ENCODE measurements at regions not wholly inside any gene's neighbourhood (a gene's known extent, or its start where the extent isn't known, plus 50 kb on each side); places are given as distances from the start of the nearest gene placed in this dataset.

- ATAC-seq: no peak
- intact Hi-C loops (cut with micrococcal nuclease): no loop called here
- CTCF ChIA-PET: no interaction called here
Measured at GRCh38 chr13:56015919-56016318, 1124.8 kb upstream of the PRR20A start.

GRCh38 chr13:56019606-56020005 is 1121.1 kb upstream of the PRR20A start:
- no peak for TF ChIP-seq CTCF (IDR thresholded peaks at IDR 0.05)
- intact Hi-C loops (cut with micrococcal nuclease): no loop called here
- Mint-ChIP-seq H3K36me3 (ENCODE audit: low read depth) (no peaks in the 10 kb centered on the region), H3K27me3 (no peaks in the 10 kb centered on the region), H3K4me3 (no peak overlapping the region), H3K9me3 (peaks cover 19% of the 10 kb centered on the region), H3K4me1 (ENCODE audit: low read depth) (no peaks in the 10 kb centered on the region), H3K27ac (no peak overlapping the region)
- ChIA-PET POLR2A (no interaction called here), CTCF (no interaction called here)
- ATAC-seq: no peak
- DNase-seq: no peak

More at GRCh38 chr13:56015919-56016318, 1124.8 kb upstream of the PRR20A start:
- Mint-ChIP-seq H3K36me3 (ENCODE audit: low read depth) (no peaks in the 10 kb centered on the region), H3K27me3 (no peaks in the 10 kb centered on the region), H3K4me1 (ENCODE audit: low read depth) (no peaks in the 10 kb centered on the region), H3K4me3 (no peak overlapping the region), H3K9me3 (peaks cover 15% of the 10 kb centered on the region), H3K27ac (no peak overlapping the region)
- no peak for TF ChIP-seq CTCF (IDR thresholded peaks at IDR 0.05)
- POLR2A ChIA-PET: no interaction called here
- no peak for DNase-seq

GRCh38 chr13:56020425-56020824 is 1120.3 kb upstream of the PRR20A start:
- no peak for ATAC-seq
- no peak for TF ChIP-seq CTCF (IDR thresholded peaks at IDR 0.05)
- CTCF ChIA-PET: no interaction called here

GRCh38 chr13:56039992-56040391 is 1100.7 kb upstream of the PRR20A start:
- H3K9me3 Mint-ChIP-seq: peaks cover 26% of the 10 kb centered on the region
- no peak overlapping the region for H3K4me3 Mint-ChIP-seq
- ATAC-seq (no peak), DNase-seq (no peak)
- TF ChIP-seq CTCF (IDR thresholded peaks at IDR 0.05): no peak
- CTCF ChIA-PET: no interaction called here
- H3K36me3 Mint-ChIP-seq (ENCODE audit: low read depth): no peaks in the 10 kb centered on the region
- POLR2A ChIA-PET: no interaction called here
- intact Hi-C loops (cut with micrococcal nuclease): no loop called here
- no peaks in the 10 kb centered on the region for H3K27me3 Mint-ChIP-seq
- no peak overlapping the region for H3K27ac Mint-ChIP-seq
- no peaks in the 10 kb centered on the region for H3K4me1 Mint-ChIP-seq (ENCODE audit: low read depth)

More at GRCh38 chr13:56020425-56020824, 1120.3 kb upstream of the PRR20A start:
- POLR2A ChIA-PET: no interaction called here
- H3K27ac Mint-ChIP-seq: no peak overlapping the region
- peaks cover 15% of the 10 kb centered on the region for H3K9me3 Mint-ChIP-seq
- H3K36me3 Mint-ChIP-seq (ENCODE audit: low read depth): no peaks in the 10 kb centered on the region
- intact Hi-C loops (cut with micrococcal nuclease): no loop called here
- H3K4me3 Mint-ChIP-seq: no peak overlapping the region
- DNase-seq: no peak
- H3K4me1 Mint-ChIP-seq (ENCODE audit: low read depth): no peaks in the 10 kb centered on the region
- H3K27me3 Mint-ChIP-seq: no peaks in the 10 kb centered on the region

- ATAC-seq (no peak), DNase-seq (no peak)
- Mint-ChIP-seq H3K27me3 (no peaks in the 10 kb centered on the region), H3K4me3 (no peak overlapping the region), H3K4me1 (ENCODE audit: low read depth) (no peaks in the 10 kb centered on the region), H3K36me3 (ENCODE audit: low read depth) (no peaks in the 10 kb centered on the region), H3K9me3 (peaks cover 5% of the 10 kb centered on the region), H3K27ac (no peak overlapping the region)
- POLR2A ChIA-PET: no interaction called here
- TF ChIP-seq CTCF (IDR thresholded peaks at IDR 0.05): no peak
- CTCF ChIA-PET: no interaction called here
- intact Hi-C loops (cut with micrococcal nuclease): no loop called here
Measured at GRCh38 chr13:56066321-56066720, 1074.4 kb upstream of the PRR20A start.
